HepG2 (cell line): ENCODE measurements at regions not wholly inside any gene's neighbourhood (a gene's known extent, or its start where the extent isn't known, plus 50 kb on each side); places are given as distances from the start of the nearest gene placed in this dataset.

Experiments
- ATAC-seq: fragments of 200-7000 bp; cut with Tn5 transposase; 3 replicates; pipeline ENCODE4 v1.9.1; 2020; ENCODE audit warnings: mild to moderate bottlenecking, moderate library complexity
- BruUV-seq: library from RNA; stranded (reverse); fragments of 400-500 nt; replicated peaks from 2 replicates; lab custom pipeline; 2021; lab: Mats Ljungman, UMichigan
- CTCF ChIA-PET: fragments of 300-600 bp; formaldehyde crosslinking; extraction: SDS; loops from one replicate; lab custom pipeline; 2021; ENCODE audit warnings: low total read pairs, inconsistent platforms, low intra/inter-chr PET ratio; lab: Yijun Ruan, JAX
- POLR2A ChIA-PET: fragments of 350-600 bp; sonication (Branson Sonifier 250); formaldehyde crosslinking; loops from one replicate; lab custom pipeline; 2020; ENCODE audit warnings: antibody characterized with exemption, inconsistent platforms; lab: Yijun Ruan, JAX
- DNase-seq: peaks from one replicate; pipeline ENCODE4 v3.0.0-alpha.2; 2015; ENCODE audit warnings: low spot score
- FAIRE-seq: peaks from 3 replicates; lab custom pipeline; 2011; peaks lifted over from hg19 to GRCh38; lab: Jason Lieb, UNC
- H2AFZ ChIP-seq: one replicate; pipeline ENCODE4 v1.6.1; 2011; ENCODE audit warnings: low read length, inconsistent platforms
- H3K27ac ChIP-seq: fragments of 300-600 bp; 3 replicates; pipeline ENCODE4 v1.8.0; 2011; ENCODE audit warnings: mixed run types, mild to moderate bottlenecking, mixed read lengths, low read length, inconsistent platforms; ENCODE audit not compliant: insufficient read depth; ENCODE audit errors: extremely low read length
- H3K27me3 ChIP-seq, 2 experiments: fragments of 200-600 bp in 1 of 2; 2 replicates in 1 of 2; 3 replicates in 1 of 2; pipeline versions ENCODE4 v1.6.0 to v1.8.0; 2011; ENCODE audit warnings: low read length in 2 of 2, mild to moderate bottlenecking in 2 of 2, moderate library complexity in 2 of 2, inconsistent platforms in 1 of 2; ENCODE audit not compliant: insufficient read depth in 2 of 2, control insufficient read depth in 1 of 2
- H3K36me3 ChIP-seq, 2 experiments: fragments of 200-600 bp in 1 of 2; replicated peaks in 1 of 2; 2 replicates in 1 of 2; 3 replicates in 1 of 2; pipeline versions ENCODE4 v1.5.1 to v1.8.0; 2011; ENCODE audit warnings: low read length in 2 of 2, inconsistent platforms in 1 of 2; ENCODE audit not compliant: insufficient read depth in 2 of 2, control insufficient read depth in 1 of 2
- H3K4me1 ChIP-seq: 2 replicates; pipeline ENCODE4 v1.5.1; 2012; ENCODE audit warnings: low read length, inconsistent platforms; ENCODE audit not compliant: insufficient read depth
- H3K4me2 ChIP-seq: 2 replicates; pipeline ENCODE4 v1.6.0; 2011; ENCODE audit warnings: low read depth, low read length, inconsistent platforms
- H3K4me3 ChIP-seq, 3 experiments: fragments of 200-600 bp in 1 of 3; sonication (generic), shearing (Covaris generic) in 1 of 3; replicated peaks in 1 of 3; 2 replicates each; pipeline ENCODE4 v1.5.1; 2011 to 2016; ENCODE audit warnings: low read length in 3 of 3, inconsistent platforms in 2 of 3, low read depth in 2 of 3, mild to moderate bottlenecking in 2 of 3, control low read depth in 1 of 3, mixed read lengths in 1 of 3; ENCODE audit not compliant: insufficient read depth in 1 of 3
- H3K79me2 ChIP-seq: one replicate; pipeline ENCODE4 v1.6.1; 2011; ENCODE audit warnings: low read length, inconsistent platforms; ENCODE audit not compliant: insufficient read depth
- H3K9ac ChIP-seq: 2 replicates; pipeline ENCODE4 v1.6.0; 2011; ENCODE audit warnings: mild to moderate bottlenecking, low read depth, low read length, inconsistent platforms; ENCODE audit not compliant: insufficient read depth
- H3K9me3 ChIP-seq: 2 replicates; pipeline ENCODE4 v1.5.1; 2012; ENCODE audit warnings: mild to moderate bottlenecking, low read length
- H4K20me1 ChIP-seq: 2 replicates; pipeline ENCODE4 v1.6.0; 2011; ENCODE audit warnings: inconsistent platforms, mild to moderate bottlenecking, low read length, moderate library complexity; ENCODE audit not compliant: insufficient read depth
- ATF7-NPFF ChIP-seq: sonication (generic); formaldehyde crosslinking; IDR thresholded peaks from 2 replicates; pipeline ENCODE4 v1.8.1; 2023; ENCODE audit warnings: mild to moderate bottlenecking, low read depth, missing genetic modification reagents, moderate library complexity
- BRD4 ChIP-seq: sonication (generic); formaldehyde crosslinking; IDR thresholded peaks from 2 replicates; pipeline ENCODE4 v1.4.0; 2020; ENCODE audit warnings: missing genetic modification reagents
- ELF3 ChIP-seq: IDR thresholded peaks from 2 replicates; pipeline ENCODE4 v1.6.1; 2016; ENCODE audit warnings: missing genetic modification reagents, missing compliant biosample characterization
- HNRNPL ChIP-seq: fragments of 200-400 bp; formaldehyde crosslinking; IDR thresholded peaks from 2 replicates; pipeline ENCODE4 v1.6.1; 2017; ENCODE audit warnings: mild to moderate bottlenecking, low read depth, low read length
- JUN ChIP-seq: sonication (generic); formaldehyde crosslinking; IDR thresholded peaks from 2 replicates; pipeline ENCODE4 v1.4.0; 2020; ENCODE audit warnings: mild to moderate bottlenecking, missing genetic modification reagents
- MTF1 ChIP-seq: sonication (generic); formaldehyde crosslinking; IDR thresholded peaks from 2 replicates; pipeline ENCODE4 v1.5.0; 2020; ENCODE audit warnings: missing genetic modification reagents
- PHF8 ChIP-seq: sonication (generic); formaldehyde crosslinking; IDR thresholded peaks from 2 replicates; pipeline ENCODE4 v1.5.0; 2020; ENCODE audit warnings: missing genetic modification reagents
- RBFOX2 ChIP-seq: fragments of 200-400 bp; formaldehyde crosslinking; IDR thresholded peaks from 2 replicates; pipeline ENCODE4 v1.6.1; 2017; ENCODE audit warnings: low read depth, mild to moderate bottlenecking, low read length
- RFX1 ChIP-seq: fragments of 450-650 bp; IDR thresholded peaks from 2 replicates; pipeline ENCODE4 v1.6.1; 2017
- ZBTB46 ChIP-seq: sonication (generic); formaldehyde crosslinking; IDR thresholded peaks from 2 replicates; pipeline ENCODE4 v1.4.0; 2020; ENCODE audit warnings: mild to moderate bottlenecking, missing genetic modification reagents, borderline replicate concordance
- ZNF672 ChIP-seq: sonication (generic); formaldehyde crosslinking; IDR thresholded peaks from 2 replicates; pipeline ENCODE4 v1.8.1; 2022; ENCODE audit warnings: missing genetic modification reagents
- ZUFSP ChIP-seq: sonication (generic); formaldehyde crosslinking; IDR thresholded peaks from 2 replicates; pipeline ENCODE4 v1.9.0; 2021; ENCODE audit warnings: missing genetic modification reagents, mild to moderate bottlenecking, borderline replicate concordance
- WGBS: methylation state at CpG from one replicate; pipeline ENCODE4 v1.1.6; 2017; ENCODE audit warnings: low lambda C conversion rate; 5-methylcytosine and 5-hydroxymethylcytosine counted together
- in situ Hi-C: cut with HindIII; loops from 2 replicates; pipeline ENCODE4 v1.10.0; 2017; ENCODE audit warnings: low pct_unique_long_range_greater_than_20kb; ENCODE audit not compliant: extremely low pct_ligation_motif_present
- intact Hi-C: fragments of 100-400 bp; cut with micrococcal nuclease; formaldehyde crosslinking; loops from one replicate; pipeline ENCODE4 v1.10.0; 2022; ENCODE audit not compliant: unreplicated experiment

- intact Hi-C loops (no loop called here), in situ Hi-C loops (no loop called here)
- Histone ChIP-seq H3K4me3 (no peak overlapping the region), H3K4me2 (no peak overlapping the region), H3K9me3 (no peaks in the 10 kb centered on the region), H3K36me3 (no peaks in the 10 kb centered on the region; a peak in 1 of 5 replicates), H3K27me3 (no peaks in the 10 kb centered on the region), H3K79me2 (no peaks in the 10 kb centered on the region), H3K27ac (no peak overlapping the region), H3K4me1 (peaks cover 14% of the 10 kb centered on the region), H3K9ac (no peak overlapping the region), H4K20me1 (no peaks in the 10 kb centered on the region), H2AFZ (no peak overlapping the region)
- ChIA-PET POLR2A (interaction anchor here (0.9 to 1.5 kb wide), 2 partner anchors 27 kb away, joined by 3 to 6 read pairs; no protein-coding TSS in a partner anchor), CTCF (no interaction called here)
- DNase-seq (peak; percentile 7), FAIRE-seq (no peak), ATAC-seq (no peak)
- no peak for TF ChIP-seq ELF3 (CRISPR knock-in tag)
- TF ChIP-seq PHF8 (CRISPR knock-in tag): no peak
- TF ChIP-seq BRD4: no peak
- TF ChIP-seq ZUFSP (CRISPR knock-in tag): no peak
- TF ChIP-seq HNRNPL: no peak
- no peak for TF ChIP-seq ATF7-NPFF (CRISPR knock-in tag)
- TF ChIP-seq ZNF672: no peak
- TF ChIP-seq RBFOX2: no peak
- TF ChIP-seq ZBTB46 (CRISPR knock-in tag): no peak
- no peak for TF ChIP-seq JUN (CRISPR knock-in tag)
- no peak for TF ChIP-seq MTF1 (CRISPR knock-in tag)
- no peak for TF ChIP-seq RFX1
- BruUV-seq: no TSS peak
- WGBS: 90% methylated on average over 8 of the region's 8 CpGs
These were observed 162.5 kb upstream of the KCTD7 start for GRCh38 chr7:66466081-66466600.
